MM.1S (cell line): ENCODE measurements at regions not wholly inside any gene's neighbourhood (a gene's known extent, or its start where the extent isn't known, plus 50 kb on each side); places are given as distances from the start of the nearest gene placed in this dataset.

Experiments used
- DNase-seq: peaks from one replicate; pipeline ENCODE4 v3.0.0-alpha.2; 2015
- H2AFZ ChIP-seq: fragments of 300-600 bp; sonication (generic); 2 replicates; pipeline ENCODE4 v1.6.0; 2016; ENCODE audit warnings: antibody characterized with exemption, low read length
- H3F3A ChIP-seq: fragments of 300-600 bp; sonication (generic); 2 replicates; pipeline ENCODE4 v1.6.1; 2016; ENCODE audit warnings: mild to moderate bottlenecking, antibody characterized with exemption, low read length, moderate library complexity, mixed read lengths; ENCODE audit not compliant: insufficient read depth
- H3K27ac ChIP-seq: fragments of 300-600 bp; sonication (generic); 2 replicates; pipeline ENCODE4 v1.5.1; 2016; ENCODE audit warnings: mild to moderate bottlenecking, low read length
- H3K27me3 ChIP-seq: fragments of 300-600 bp; sonication (generic); replicated peaks from 2 replicates; pipeline ENCODE4 v1.6.0; 2016; ENCODE audit warnings: low read length; ENCODE audit not compliant: insufficient read depth
- H3K36me3 ChIP-seq: fragments of 300-600 bp; sonication (generic); replicated peaks from 2 replicates; pipeline ENCODE4 v1.6.1; 2016; ENCODE audit warnings: mild to moderate bottlenecking, low read length, mixed read lengths; ENCODE audit not compliant: insufficient read depth
- H3K4me1 ChIP-seq: fragments of 300-600 bp; sonication (generic); 2 replicates; pipeline ENCODE4 v1.6.1; 2016; ENCODE audit warnings: low read length, mixed read lengths
- H3K4me2 ChIP-seq: fragments of 300-600 bp; sonication (generic); 2 replicates; pipeline ENCODE4 v1.6.0; 2016; ENCODE audit warnings: low read depth, low read length
- H3K4me3 ChIP-seq: fragments of 300-600 bp; sonication (generic); 2 replicates; pipeline ENCODE4 v1.5.1; 2016; ENCODE audit warnings: low read length, mixed read lengths
- H3K79me2 ChIP-seq: fragments of 300-600 bp; sonication (generic); 2 replicates; pipeline ENCODE4 v1.6.1; 2016; ENCODE audit warnings: mixed run types, low read length, mixed read lengths
- H3K9ac ChIP-seq: fragments of 300-600 bp; sonication (generic); 2 replicates; pipeline ENCODE4 v1.6.1; 2016; ENCODE audit warnings: low read length, mixed read lengths
- H3K9me2 ChIP-seq: fragments of 300-600 bp; sonication (generic); replicated peaks from 2 replicates; pipeline ENCODE4 v1.6.1; 2016; ENCODE audit warnings: mild to moderate bottlenecking, low read length, mixed read lengths; ENCODE audit not compliant: insufficient read depth
- H3K9me3 ChIP-seq: fragments of 300-600 bp; sonication (generic); replicated peaks from 2 replicates; pipeline ENCODE4 v1.6.1; 2016; ENCODE audit warnings: mild to moderate bottlenecking, low read length, mixed read lengths; ENCODE audit not compliant: insufficient read depth
- H4K20me1 ChIP-seq: fragments of 300-600 bp; sonication (generic); 2 replicates; pipeline ENCODE4 v1.6.1; 2016; ENCODE audit warnings: mild to moderate bottlenecking, low read length, moderate library complexity, mixed read lengths; ENCODE audit not compliant: insufficient read depth
- EZH2 ChIP-seq: fragments of 300-600 bp; sonication (generic); optimal IDR thresholded peaks from 2 replicates; pipeline ENCODE3; 2017; ENCODE audit warnings: low read depth, mild to moderate bottlenecking, antibody characterized with exemption, low read length, mixed read lengths
- EZH2phosphoT487 ChIP-seq: fragments of 300-600 bp; sonication (generic); IDR thresholded peaks from 2 replicates; pipeline ENCODE4 v1.6.1; 2018; ENCODE audit warnings: antibody characterized with exemption, low read length
- TF ChIP-seq, protein P1 (sequence below): fragments of 300-600 bp; sonication (generic); IDR thresholded peaks from 2 replicates; pipeline ENCODE4 v1.5.1; 2016; ENCODE audit warnings: antibody characterized with exemption, low read length, mixed read lengths

- H3K4me3 ChIP-seq = no peak overlapping the region
- no peaks in the 10 kb centered on the region for H3K9me3 ChIP-seq
- no peaks in the 10 kb centered on the region for H3K4me1 ChIP-seq
- DNase-seq = no peak
- no peaks in the 10 kb centered on the region for H3K79me2 ChIP-seq
- H3K9me2 ChIP-seq = no peaks in the 10 kb centered on the region
- H4K20me1 ChIP-seq = no peaks in the 10 kb centered on the region
- H3K36me3 ChIP-seq = no peaks in the 10 kb centered on the region
- H3K9ac ChIP-seq = no peak overlapping the region
- no peaks in the 10 kb centered on the region for H3F3A ChIP-seq
- no peak for TF ChIP-seq EZH2phosphoT487
- TF ChIP-seq, protein P1, sequence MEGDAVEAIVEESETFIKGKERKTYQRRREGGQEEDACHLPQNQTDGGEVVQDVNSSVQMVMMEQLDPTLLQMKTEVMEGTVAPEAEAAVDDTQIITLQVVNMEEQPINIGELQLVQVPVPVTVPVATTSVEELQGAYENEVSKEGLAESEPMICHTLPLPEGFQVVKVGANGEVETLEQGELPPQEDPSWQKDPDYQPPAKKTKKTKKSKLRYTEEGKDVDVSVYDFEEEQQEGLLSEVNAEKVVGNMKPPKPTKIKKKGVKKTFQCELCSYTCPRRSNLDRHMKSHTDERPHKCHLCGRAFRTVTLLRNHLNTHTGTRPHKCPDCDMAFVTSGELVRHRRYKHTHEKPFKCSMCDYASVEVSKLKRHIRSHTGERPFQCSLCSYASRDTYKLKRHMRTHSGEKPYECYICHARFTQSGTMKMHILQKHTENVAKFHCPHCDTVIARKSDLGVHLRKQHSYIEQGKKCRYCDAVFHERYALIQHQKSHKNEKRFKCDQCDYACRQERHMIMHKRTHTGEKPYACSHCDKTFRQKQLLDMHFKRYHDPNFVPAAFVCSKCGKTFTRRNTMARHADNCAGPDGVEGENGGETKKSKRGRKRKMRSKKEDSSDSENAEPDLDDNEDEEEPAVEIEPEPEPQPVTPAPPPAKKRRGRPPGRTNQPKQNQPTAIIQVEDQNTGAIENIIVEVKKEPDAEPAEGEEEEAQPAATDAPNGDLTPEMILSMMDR = no peak
- no peak for TF ChIP-seq EZH2
- H3K27me3 ChIP-seq = no peaks in the 10 kb centered on the region
- no peak overlapping the region for H3K27ac ChIP-seq
- no peak overlapping the region for H3K4me2 ChIP-seq
- no peak overlapping the region for H2AFZ ChIP-seq
These were observed 464.7 kb upstream of the TRAM1L1 start for GRCh38 chr4:117550085-117550484.

GRCh38 chr4:117560329-117560728, 474.0 kb upstream of the NDST3 start:
- no peaks in the 10 kb centered on the region for H3K36me3 ChIP-seq
- no peaks in the 10 kb centered on the region for H3K79me2 ChIP-seq
- H3K9me2 ChIP-seq = no peaks in the 10 kb centered on the region
- no peak overlapping the region for H2AFZ ChIP-seq
- DNase-seq = peak; percentile 35
- no peaks in the 10 kb centered on the region for H3F3A ChIP-seq
- H3K9me3 ChIP-seq = no peaks in the 10 kb centered on the region
- H3K27me3 ChIP-seq = no peaks in the 10 kb centered on the region
- TF ChIP-seq, protein P1 = no peak
- TF ChIP-seq EZH2phosphoT487 = no peak
- TF ChIP-seq EZH2 = no peak
- H4K20me1 ChIP-seq = no peaks in the 10 kb centered on the region
- no peak overlapping the region for H3K27ac ChIP-seq
- no peaks in the 10 kb centered on the region for H3K4me1 ChIP-seq
- no peak overlapping the region for H3K4me2 ChIP-seq
- H3K9ac ChIP-seq = no peak overlapping the region
- no peak overlapping the region for H3K4me3 ChIP-seq

GRCh38 chr4:117574085-117574484, 460.2 kb upstream of the NDST3 start:
- Histone ChIP-seq H3F3A (no peaks in the 10 kb centered on the region), H3K9me3 (no peaks in the 10 kb centered on the region), H3K79me2 (no peaks in the 10 kb centered on the region), H3K4me2 (no peak overlapping the region), H3K4me1 (no peaks in the 10 kb centered on the region), H2AFZ (no peak overlapping the region), H3K27ac (no peak overlapping the region), H3K36me3 (no peaks in the 10 kb centered on the region), H4K20me1 (no peaks in the 10 kb centered on the region), H3K9me2 (no peaks in the 10 kb centered on the region), H3K9ac (no peak overlapping the region), H3K27me3 (no peaks in the 10 kb centered on the region), H3K4me3 (no peak overlapping the region)
- DNase-seq = no peak
- TF ChIP-seq, protein P1 = no peak
- TF ChIP-seq EZH2phosphoT487 (no peak), EZH2 (no peak)
